ENCODE measurements at regions not wholly inside any gene's neighbourhood (a gene's known extent, or its start where the extent isn't known, plus 50 kb on each side); places are given as distances from the start of the nearest gene placed in this dataset.

- Histone ChIP-seq H3K36me3 (no peaks in the 10 kb centered on the region), H3K9me3 (no peaks in the 10 kb centered on the region), H3K4me1 (no peaks in the 10 kb centered on the region), H3K27me3 (no peaks in the 10 kb centered on the region), H3K27ac (no peak overlapping the region), H3K4me3 (no peak overlapping the region)
- TF ChIP-seq POLR2AphosphoS5 (IDR thresholded peaks at IDR 0.05) (no peak), EP300 (IDR thresholded peaks at IDR 0.05) (no peak), POLR2A (IDR thresholded peaks at IDR 0.05) (no peak)
- TF ChIP-seq, protein P1, sequence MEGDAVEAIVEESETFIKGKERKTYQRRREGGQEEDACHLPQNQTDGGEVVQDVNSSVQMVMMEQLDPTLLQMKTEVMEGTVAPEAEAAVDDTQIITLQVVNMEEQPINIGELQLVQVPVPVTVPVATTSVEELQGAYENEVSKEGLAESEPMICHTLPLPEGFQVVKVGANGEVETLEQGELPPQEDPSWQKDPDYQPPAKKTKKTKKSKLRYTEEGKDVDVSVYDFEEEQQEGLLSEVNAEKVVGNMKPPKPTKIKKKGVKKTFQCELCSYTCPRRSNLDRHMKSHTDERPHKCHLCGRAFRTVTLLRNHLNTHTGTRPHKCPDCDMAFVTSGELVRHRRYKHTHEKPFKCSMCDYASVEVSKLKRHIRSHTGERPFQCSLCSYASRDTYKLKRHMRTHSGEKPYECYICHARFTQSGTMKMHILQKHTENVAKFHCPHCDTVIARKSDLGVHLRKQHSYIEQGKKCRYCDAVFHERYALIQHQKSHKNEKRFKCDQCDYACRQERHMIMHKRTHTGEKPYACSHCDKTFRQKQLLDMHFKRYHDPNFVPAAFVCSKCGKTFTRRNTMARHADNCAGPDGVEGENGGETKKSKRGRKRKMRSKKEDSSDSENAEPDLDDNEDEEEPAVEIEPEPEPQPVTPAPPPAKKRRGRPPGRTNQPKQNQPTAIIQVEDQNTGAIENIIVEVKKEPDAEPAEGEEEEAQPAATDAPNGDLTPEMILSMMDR (IDR thresholded peaks at IDR 0.05) = no peak
- 91% methylated on average over 3 of the region's 3 CpGs for WGBS
- no peak for DNase-seq (ENCODE audit: low spot score in 2 of 2)
These were observed 165.5 kb downstream of the LACC1 start for GRCh38 chr13:44045180-44045562.

GRCh38 chr13:44046428-44046827, 166.7 kb downstream of the LACC1 start:
- TF ChIP-seq POLR2AphosphoS5 (IDR thresholded peaks at IDR 0.05) (no peak), POLR2A (IDR thresholded peaks at IDR 0.05) (no peak), EP300 (IDR thresholded peaks at IDR 0.05) (no peak)
- TF ChIP-seq, protein P1 (IDR thresholded peaks at IDR 0.05) = no peak
- H3K4me3 ChIP-seq = no peak overlapping the region
- no peaks in the 10 kb centered on the region for H3K27me3 ChIP-seq
- WGBS = 60% methylated on average over 5 of the region's 5 CpGs
- no peaks in the 10 kb centered on the region for H3K4me1 ChIP-seq
- H3K27ac ChIP-seq = no peak overlapping the region
- DNase-seq (ENCODE audit: low spot score in 2 of 2) = no peak
- no peaks in the 10 kb centered on the region for H3K9me3 ChIP-seq
- no peaks in the 10 kb centered on the region for H3K36me3 ChIP-seq

GRCh38 chr13:44048326-44048725, 168.6 kb downstream of the LACC1 start:
- 92% methylated on average over 3 of the region's 3 CpGs for WGBS
- no peak overlapping the region for H3K27ac ChIP-seq
- no peaks in the 10 kb centered on the region for H3K4me1 ChIP-seq
- no peak for TF ChIP-seq EP300 (IDR thresholded peaks at IDR 0.05)
- TF ChIP-seq, protein P1 (IDR thresholded peaks at IDR 0.05) = no peak
- no peak for TF ChIP-seq POLR2AphosphoS5 (IDR thresholded peaks at IDR 0.05)
- TF ChIP-seq POLR2A (IDR thresholded peaks at IDR 0.05) = no peak
- DNase-seq (ENCODE audit: low spot score in 2 of 2) = no peak
- H3K9me3 ChIP-seq = no peaks in the 10 kb centered on the region
- no peaks in the 10 kb centered on the region for H3K36me3 ChIP-seq
- H3K4me3 ChIP-seq = no peak overlapping the region
- H3K27me3 ChIP-seq = peaks cover under 1% of the 10 kb centered on the region

DNA sequence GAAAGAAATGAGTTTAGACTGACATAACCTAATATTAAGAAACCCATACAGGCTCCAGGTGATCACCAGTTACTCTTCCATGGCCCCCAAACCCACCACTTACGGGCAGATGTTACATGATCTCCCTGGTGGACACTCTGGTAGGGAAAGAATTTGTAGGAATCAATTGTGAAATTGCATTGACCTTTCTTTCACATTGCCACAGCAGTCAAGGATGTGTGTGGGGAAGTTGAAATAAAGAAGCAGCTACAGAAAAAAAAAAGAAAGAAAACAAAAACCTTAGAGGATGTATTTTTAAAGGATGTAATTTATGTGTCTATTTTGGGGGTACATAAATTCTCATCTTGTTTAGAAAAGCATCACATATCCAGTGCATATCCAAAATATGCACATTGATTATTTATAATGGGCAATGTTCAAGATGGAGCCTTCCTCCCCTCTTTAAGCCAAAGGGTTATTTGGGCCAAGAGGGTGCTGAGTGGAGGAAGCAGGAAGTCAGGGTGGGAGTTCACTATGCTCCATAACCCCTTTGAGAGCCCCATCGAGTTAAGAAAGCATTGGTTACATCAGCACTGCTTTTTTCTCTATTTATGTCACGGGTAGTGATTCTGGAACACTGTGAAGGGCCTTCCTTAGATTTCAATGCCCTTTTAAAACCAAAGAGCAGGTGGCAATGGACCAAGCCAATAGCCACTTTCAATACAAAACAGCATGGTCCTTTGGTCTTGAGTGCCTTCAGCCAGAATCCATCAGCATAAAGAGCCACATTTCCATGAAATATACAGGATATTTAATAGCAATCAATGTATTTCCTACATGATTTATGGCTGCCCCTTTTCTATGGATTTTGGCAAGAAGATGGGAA, 169.6 kb downstream of the LACC1 start:
- Histone ChIP-seq H3K27me3 (peaks cover 5% of the 10 kb centered on the region), H3K4me3 (no peak overlapping the region), H3K27ac (no peak overlapping the region), H3K36me3 (no peaks in the 10 kb centered on the region), H3K9me3 (no peaks in the 10 kb centered on the region), H3K4me1 (no peaks in the 10 kb centered on the region)
- DNase-seq (ENCODE audit: low spot score in 2 of 2) = no peak
- WGBS = 70% methylated on average over 3 of the region's 3 CpGs
- TF ChIP-seq POLR2A (IDR thresholded peaks at IDR 0.05) = no peak

GRCh38 chr13:44050450-44051063, 170.9 kb downstream of the LACC1 start:
- Histone ChIP-seq H3K27me3 (peaks cover 5% of the 10 kb centered on the region), H3K4me1 (no peaks in the 10 kb centered on the region), H3K36me3 (no peaks in the 10 kb centered on the region), H3K27ac (no peak overlapping the region), H3K4me3 (no peak overlapping the region), H3K9me3 (no peaks in the 10 kb centered on the region)
- DNase-seq (ENCODE audit: low spot score in 2 of 2) = no peak
- WGBS = 28% methylated on average over 3 of the region's 3 CpGs
- TF ChIP-seq, protein P1 (IDR thresholded peaks at IDR 0.05) = peak; percentile 69 to 72
- TF ChIP-seq EP300 (IDR thresholded peaks at IDR 0.05) = no peak

All from suprapubic skin (tissue), 4 donors.